ENCODE measurements at regions not wholly inside any gene's neighbourhood (a gene's known extent, or its start where the extent isn't known, plus 50 kb on each side); places are given as distances from the start of the nearest gene placed in this dataset.

GRCh38 chr3:882533-882932 lies 210.3 kb upstream of the CNTN6 start:
- FAIRE-seq: no peak
- no peak for TF ChIP-seq GTF2F1 (IDR thresholded peaks at IDR 0.05; ENCODE audit: borderline replicate concordance, low read depth, low read length)
- TF ChIP-seq GABPA (IDR thresholded peaks at IDR 0.05; ENCODE audit: borderline replicate concordance, insufficient read depth, low read length): no peak
- no peak for TF ChIP-seq CTBP2 (IDR thresholded peaks at IDR 0.05; ENCODE audit: borderline replicate concordance, insufficient read depth, insufficient read length, low read length)
- no peak for TF ChIP-seq POU5F1 (IDR thresholded peaks at IDR 0.05; ENCODE audit: low read depth, low read length)

More at GRCh38 chr3:882533-882932, 210.3 kb upstream of the CNTN6 start:
- 82% methylated on average over 3 of the region's 3 CpGs; no CpG with 5 or more reads in 1 of the 2 experiments for WGBS, 2 experiments (ENCODE audit: extremely low coverage in 1 of 2, insufficient coverage in 1 of 2, insufficient read length in 1 of 2, insufficient replicate concordance in 2 of 2, low coverage in 1 of 2, low lambda C conversion rate in 2 of 2, missing lambda C conversion rate in 1 of 2)
- Histone ChIP-seq H3K23ac (ENCODE audit: insufficient read length) (no peak overlapping the region), H3K4me1 (replicated peaks in 1 of 4; ENCODE audit: control insufficient read depth in 3 of 4, insufficient read depth in 4 of 4, low read length in 3 of 4) (no peaks in the 10 kb centered on the region), H3K4ac (replicated peaks; ENCODE audit: insufficient read length, low read depth, low read length) (no peak overlapping the region), H3K79me1 (ENCODE audit: low read depth, low read length) (no peaks in the 10 kb centered on the region), H3K18ac (ENCODE audit: extremely low read depth, low read length) (no peak overlapping the region), H2BK12ac (ENCODE audit: low read depth, low read length) (no peak overlapping the region), H2BK15ac (ENCODE audit: low read length) (no peak overlapping the region), H3K4me2 (ENCODE audit: insufficient read depth in 1 of 2, low read depth in 2 of 2, low read length in 2 of 2) (no peak overlapping the region), H3K79me2 (ENCODE audit: control insufficient read depth in 1 of 2, insufficient read depth in 2 of 2, low read length in 2 of 2) (no peaks in the 10 kb centered on the region), H3K27ac (ENCODE audit: low read depth, low read length) (no peak overlapping the region), H2AK5ac (ENCODE audit: low read depth, low read length) (no peak overlapping the region), H3K9ac (replicated peaks in 1 of 4; ENCODE audit: extremely low read depth in 1 of 4, low read depth in 3 of 4, low read length in 3 of 4) (no peak overlapping the region), H2BK5ac (ENCODE audit: low read depth, low read length) (no peak overlapping the region), H3K23me2 (ENCODE audit: low read depth, low read length) (no peaks in the 10 kb centered on the region), H4K20me1 (replicated peaks in 1 of 2; ENCODE audit: control insufficient read depth in 1 of 2, insufficient read depth in 2 of 2, low read length in 2 of 2) (no peaks in the 10 kb centered on the region), H4K8ac (ENCODE audit: extremely low read depth, insufficient read depth, low read length) (no peak overlapping the region), H3K9me3 (ENCODE audit: insufficient read depth in 2 of 2, low read depth in 1 of 2, low read length in 1 of 2) (no peaks in the 10 kb centered on the region), H3K14ac (ENCODE audit: insufficient read length) (no peak overlapping the region), H3K56ac (replicated peaks; ENCODE audit: insufficient read length, low read depth, low read length) (no peak overlapping the region), H2BK120ac (replicated peaks; ENCODE audit: low read depth, low read length) (no peak overlapping the region), H4K5ac (ENCODE audit: insufficient read length, low read depth, low read length) (no peak overlapping the region), H3K4me3 (ENCODE audit: extremely low read depth in 1 of 4, insufficient read depth in 2 of 4, low read depth in 3 of 4, low read length in 4 of 4) (no peak overlapping the region), H3K36me3 (ENCODE audit: control insufficient read depth in 2 of 4, insufficient read depth in 4 of 4, low read length in 3 of 4) (no peaks in the 10 kb centered on the region), H3K27me3 (replicated peaks in 1 of 4; ENCODE audit: control insufficient read depth in 3 of 4, extremely low read depth in 1 of 4, insufficient read depth in 3 of 4, low read length in 3 of 4) (no peaks in the 10 kb centered on the region), H2BK20ac (ENCODE audit: low read length) (no peak overlapping the region), H4K91ac (replicated peaks; ENCODE audit: insufficient read length, low read length) (no peak overlapping the region), H2AFZ (ENCODE audit: low read length) (no peak overlapping the region)
- ChIA-PET CTCF (ENCODE audit: partially characterized antibody) (no interaction called here), POLR2A (ENCODE audit: partially characterized antibody) (no interaction called here)
- DNase-seq (ENCODE audit: low read depth in 1 of 2, low spot score in 2 of 2): no peak

Data from H1 (cell line).